ENCODE measurements at regions not wholly inside any gene's neighbourhood (a gene's known extent, or its start where the extent isn't known, plus 50 kb on each side); places are given as distances from the start of the nearest gene placed in this dataset.

DNA sequence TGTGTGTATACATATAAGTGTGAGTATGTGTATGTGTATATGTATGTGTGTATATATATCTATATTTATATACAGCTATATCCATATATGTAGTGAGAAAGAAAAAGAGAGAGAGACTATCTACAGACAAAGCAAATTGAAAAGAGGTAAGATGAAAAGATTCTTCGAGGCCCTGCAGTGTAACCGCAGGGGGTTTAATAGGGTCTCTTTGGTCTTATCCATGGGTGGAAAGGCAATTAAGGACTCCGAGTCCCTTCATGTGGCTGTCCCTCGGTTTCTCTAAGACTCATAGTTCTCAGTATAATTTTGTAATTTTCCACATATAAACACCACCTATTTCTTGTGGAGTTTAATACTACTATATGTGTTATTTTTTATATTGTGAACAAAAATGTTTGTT, 50.6 kb upstream of the JAZF1 start:
- Histone ChIP-seq H3K4me3 (ENCODE audit: low read depth, low read length) (no peak overlapping the region), H3K9me3 (ENCODE audit: control insufficient read depth, insufficient read depth, low read length) (no peaks in the 10 kb centered on the region), H3K27ac (ENCODE audit: low read depth, low read length) (no peak overlapping the region), H3K27me3 (ENCODE audit: control insufficient read depth, insufficient read depth, low read length) (peaks cover 8% of the 10 kb centered on the region)
- TF ChIP-seq, protein P1, sequence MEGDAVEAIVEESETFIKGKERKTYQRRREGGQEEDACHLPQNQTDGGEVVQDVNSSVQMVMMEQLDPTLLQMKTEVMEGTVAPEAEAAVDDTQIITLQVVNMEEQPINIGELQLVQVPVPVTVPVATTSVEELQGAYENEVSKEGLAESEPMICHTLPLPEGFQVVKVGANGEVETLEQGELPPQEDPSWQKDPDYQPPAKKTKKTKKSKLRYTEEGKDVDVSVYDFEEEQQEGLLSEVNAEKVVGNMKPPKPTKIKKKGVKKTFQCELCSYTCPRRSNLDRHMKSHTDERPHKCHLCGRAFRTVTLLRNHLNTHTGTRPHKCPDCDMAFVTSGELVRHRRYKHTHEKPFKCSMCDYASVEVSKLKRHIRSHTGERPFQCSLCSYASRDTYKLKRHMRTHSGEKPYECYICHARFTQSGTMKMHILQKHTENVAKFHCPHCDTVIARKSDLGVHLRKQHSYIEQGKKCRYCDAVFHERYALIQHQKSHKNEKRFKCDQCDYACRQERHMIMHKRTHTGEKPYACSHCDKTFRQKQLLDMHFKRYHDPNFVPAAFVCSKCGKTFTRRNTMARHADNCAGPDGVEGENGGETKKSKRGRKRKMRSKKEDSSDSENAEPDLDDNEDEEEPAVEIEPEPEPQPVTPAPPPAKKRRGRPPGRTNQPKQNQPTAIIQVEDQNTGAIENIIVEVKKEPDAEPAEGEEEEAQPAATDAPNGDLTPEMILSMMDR (IDR thresholded peaks at IDR 0.05; ENCODE audit: low read depth, low read length) = no peak
- ChIA-PET CTCF (no interaction called here), POLR2A (no interaction called here)
- no peak for DNase-seq (ENCODE audit: low read depth, low spot score)

DNA sequence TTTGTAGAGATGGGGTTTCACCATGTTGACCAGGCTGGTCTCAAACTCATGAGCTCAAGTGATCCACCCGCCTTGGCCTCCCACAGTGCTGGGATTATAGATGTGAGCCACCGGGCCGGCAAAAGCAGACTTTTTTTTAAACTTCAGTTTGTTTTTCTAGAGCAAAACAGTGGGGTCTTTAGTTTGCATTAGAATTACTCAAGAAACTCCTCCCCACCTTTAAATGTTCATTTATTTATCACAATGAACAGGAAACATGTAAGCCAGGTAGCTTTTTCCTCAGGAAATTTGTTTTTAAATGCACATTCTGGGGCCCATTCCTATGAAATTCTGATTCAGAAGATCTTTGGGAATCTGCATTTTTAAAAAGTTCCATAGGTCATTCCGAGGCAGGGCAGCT, 56.0 kb upstream of the JAZF1 start:
- TF ChIP-seq, protein P1 (IDR thresholded peaks at IDR 0.05; ENCODE audit: low read depth, low read length) = no peak
- Histone ChIP-seq H3K27me3 (ENCODE audit: control insufficient read depth, insufficient read depth, low read length) (peaks cover 6% of the 10 kb centered on the region), H3K4me3 (ENCODE audit: low read depth, low read length) (no peak overlapping the region), H3K27ac (ENCODE audit: low read depth, low read length) (no peak overlapping the region), H3K9me3 (ENCODE audit: control insufficient read depth, insufficient read depth, low read length) (no peaks in the 10 kb centered on the region)
- no peak for DNase-seq (ENCODE audit: low read depth, low spot score)
- ChIA-PET POLR2A (no interaction called here), CTCF (interaction anchor here (0.6 kb wide), 1 partner anchor 332 kb away, joined by 5 read pairs; no protein-coding TSS in a partner anchor)

DNA sequence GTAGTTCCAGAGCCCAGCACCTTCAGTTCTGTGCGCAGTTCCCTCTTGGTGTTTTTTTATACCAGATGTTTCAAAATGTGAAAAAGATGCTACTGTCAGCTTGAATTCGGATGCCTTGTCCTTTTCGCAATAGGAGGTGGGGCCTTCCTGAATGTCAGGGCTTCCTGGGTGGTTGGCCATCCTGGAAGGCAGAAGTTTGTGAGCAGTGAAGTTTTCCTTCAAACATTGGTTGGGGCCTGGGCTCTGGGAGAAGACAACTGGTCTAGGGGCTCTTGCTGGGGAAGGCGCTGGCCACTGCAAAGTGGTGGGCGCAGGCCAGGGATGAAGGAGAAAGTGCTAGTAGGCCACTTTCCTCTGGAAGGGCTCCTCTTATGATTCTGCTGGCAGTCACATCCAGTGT, 56.8 kb upstream of the JAZF1 start:
- Histone ChIP-seq H3K27me3 (ENCODE audit: control insufficient read depth, insufficient read depth, low read length) (peaks cover 6% of the 10 kb centered on the region), H3K27ac (ENCODE audit: low read depth, low read length) (no peak overlapping the region), H3K9me3 (ENCODE audit: control insufficient read depth, insufficient read depth, low read length) (no peaks in the 10 kb centered on the region), H3K4me3 (ENCODE audit: low read depth, low read length) (no peak overlapping the region)
- no peak for DNase-seq (ENCODE audit: low read depth, low spot score)
- ChIA-PET CTCF (no interaction called here), POLR2A (no interaction called here)
- TF ChIP-seq, protein P1 (IDR thresholded peaks at IDR 0.05; ENCODE audit: low read depth, low read length) = no peak

DNA sequence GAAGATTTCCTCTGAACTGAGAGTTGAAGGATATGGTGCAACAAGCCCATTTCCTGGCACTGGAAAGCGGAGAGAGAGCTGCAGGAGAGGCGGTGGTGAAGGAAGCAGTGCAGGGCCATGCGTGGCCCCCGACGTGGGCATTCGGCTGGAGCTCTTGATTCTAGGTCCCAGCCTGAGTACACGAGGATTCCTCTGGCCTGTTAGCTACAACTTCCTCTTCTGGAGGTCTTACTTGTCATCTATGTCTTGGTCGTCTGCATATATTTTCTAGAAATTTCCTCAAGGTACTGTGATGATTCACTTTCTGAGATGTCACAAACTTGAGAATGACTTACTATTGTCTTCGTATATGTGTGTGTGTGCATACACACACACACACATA, 59.2 kb upstream of the JAZF1 start:
- Histone ChIP-seq H3K4me3 (ENCODE audit: low read depth, low read length) (no peak overlapping the region), H3K9me3 (ENCODE audit: control insufficient read depth, insufficient read depth, low read length) (no peaks in the 10 kb centered on the region), H3K27me3 (ENCODE audit: control insufficient read depth, insufficient read depth, low read length) (peaks cover 6% of the 10 kb centered on the region), H3K27ac (ENCODE audit: low read depth, low read length) (no peak overlapping the region)
- DNase-seq (ENCODE audit: low read depth, low spot score) = no peak
- CTCF ChIA-PET = no interaction called here
- POLR2A ChIA-PET = no interaction called here
- TF ChIP-seq, protein P1 (IDR thresholded peaks at IDR 0.05; ENCODE audit: low read depth, low read length) = no peak

DNA sequence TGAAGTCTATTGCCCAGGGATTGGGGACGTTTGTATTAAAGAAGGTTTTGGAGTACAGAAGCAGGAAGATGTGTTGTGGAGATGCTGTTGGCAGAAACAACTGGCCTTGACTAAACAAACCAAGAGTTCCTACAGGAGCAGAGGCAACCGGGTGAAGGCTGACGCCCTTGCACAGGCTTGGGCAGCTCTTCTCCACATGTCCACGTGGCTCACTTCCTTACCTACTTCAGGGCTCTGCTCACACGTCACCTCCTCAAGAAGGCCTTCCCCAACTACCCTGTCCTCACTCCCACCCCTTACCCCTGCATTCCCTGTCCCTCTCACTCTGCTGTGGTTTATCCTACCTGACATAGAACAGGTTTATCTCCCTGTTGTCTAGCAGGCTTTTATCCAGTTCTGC, 59.9 kb upstream of the JAZF1 start:
- Histone ChIP-seq H3K27ac (ENCODE audit: low read depth, low read length) (no peak overlapping the region), H3K4me3 (ENCODE audit: low read depth, low read length) (no peak overlapping the region), H3K27me3 (ENCODE audit: control insufficient read depth, insufficient read depth, low read length) (peaks cover 2% of the 10 kb centered on the region), H3K9me3 (ENCODE audit: control insufficient read depth, insufficient read depth, low read length) (no peaks in the 10 kb centered on the region)
- ChIA-PET CTCF (no interaction called here), POLR2A (no interaction called here)
- DNase-seq (ENCODE audit: low read depth, low spot score) = no peak
- TF ChIP-seq, protein P1 (IDR thresholded peaks at IDR 0.05; ENCODE audit: low read depth, low read length) = no peak
